Hematopoietic multipotent progenitor cell (in vitro differentiated cells): ENCODE measurements at regions not wholly inside any gene's neighbourhood (a gene's known extent, or its start where the extent isn't known, plus 50 kb on each side); places are given as distances from the start of the nearest gene placed in this dataset. TPM values are rescaled to one million over a fixed set of nuclear protein-coding genes. Genes with fewer than 3 reads are reported as not detected.

Experiments used
- DNase-seq, 3 donors: peaks; one replicate each; pipeline ENCODE4 v3.0.0-alpha.2; 2011 to 2015; ENCODE audit warnings: low read depth in 2 of 3, low spot score in 2 of 3
- small RNA-seq: library from RNA; depleted of rRNA; stranded (forward); fragments of <200 nt; gene quantifications from one replicate; pipeline ENCODE3, GENCODE V24; 2012

GRCh38 chr20:59526242-59527225 lies 77.8 kb upstream of the PHACTR3 start:
- DNase-seq = peak in 1 of 3 donors; percentile 25

GRCh38 chr20:59530782-59531181 lies 73.6 kb upstream of the PHACTR3 start:
- DNase-seq = no peak

GRCh38 chr20:59537991-59538390 lies 66.3 kb upstream of the PHACTR3 start:
- no peak for DNase-seq

GRCh38 chr20:59547596-59547995 lies 56.7 kb upstream of the PHACTR3 start:
- no peak for DNase-seq

Small RNA genes lying in the stretch of these regions (small RNA-seq; reads per million reads assigned to genes)
- not detected for gene PIEZO1P1
